ENCODE measurements at regions not wholly inside any gene's neighbourhood (a gene's known extent, or its start where the extent isn't known, plus 50 kb on each side); places are given as distances from the start of the nearest gene placed in this dataset.

DNA sequence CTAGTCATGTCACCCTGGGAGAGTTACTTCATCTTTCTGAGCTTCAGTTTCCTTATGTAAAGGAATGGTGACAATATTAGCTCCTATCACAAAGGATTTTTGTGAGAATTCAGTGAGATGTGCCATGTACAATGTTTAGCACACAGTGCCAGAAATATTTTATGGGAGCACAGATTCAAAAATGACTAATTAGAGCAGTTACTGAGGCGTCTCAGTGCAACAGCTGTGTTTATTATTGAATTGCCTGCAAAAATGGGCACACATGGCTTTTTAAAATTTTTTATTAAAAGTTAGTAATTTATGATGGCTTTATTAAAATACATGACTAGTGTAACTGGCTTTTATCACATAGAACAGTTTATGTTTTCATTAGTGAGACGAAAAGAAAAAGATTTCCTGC lies 134.3 kb upstream of the AHI1 start:
- no peak overlapping the region for H3K27ac ChIP-seq (ENCODE audit: extremely low read depth, low read depth, low read length)
- ChIA-PET POLR2A (no interaction called here), CTCF (interaction anchor here (0.6 to 0.8 kb wide), 2 partner anchors 86 to 1122 kb away, joined by 3 read pairs; no protein-coding TSS in a partner anchor)
- no peaks in the 10 kb centered on the region for H3K4me1 ChIP-seq (ENCODE audit: control insufficient read depth, insufficient read depth, low read length)
- H3K9me3 ChIP-seq (ENCODE audit: control insufficient read depth, insufficient read depth, low read depth, low read length), result no peaks in the 10 kb centered on the region
- H3K36me3 ChIP-seq (ENCODE audit: control insufficient read depth in 2 of 2, insufficient read depth in 1 of 2, low read length in 2 of 2), result no peaks in the 10 kb centered on the region
- H3K4me3 ChIP-seq (ENCODE audit: low read depth, low read length), result no peak overlapping the region
- TF ChIP-seq ZNF174 (tag by site-specific recombination; IDR thresholded peaks at IDR 0.05) (no peak), ZFP37 (tag by site-specific recombination; IDR thresholded peaks at IDR 0.05) (no peak), ZNF366 (tag by site-specific recombination; conservative IDR thresholded peaks at IDR 0.05) (no peak), ZNF610 (tag by site-specific recombination; IDR thresholded peaks at IDR 0.05; ENCODE audit: borderline replicate concordance) (no peak)
- TF ChIP-seq, protein P1, sequence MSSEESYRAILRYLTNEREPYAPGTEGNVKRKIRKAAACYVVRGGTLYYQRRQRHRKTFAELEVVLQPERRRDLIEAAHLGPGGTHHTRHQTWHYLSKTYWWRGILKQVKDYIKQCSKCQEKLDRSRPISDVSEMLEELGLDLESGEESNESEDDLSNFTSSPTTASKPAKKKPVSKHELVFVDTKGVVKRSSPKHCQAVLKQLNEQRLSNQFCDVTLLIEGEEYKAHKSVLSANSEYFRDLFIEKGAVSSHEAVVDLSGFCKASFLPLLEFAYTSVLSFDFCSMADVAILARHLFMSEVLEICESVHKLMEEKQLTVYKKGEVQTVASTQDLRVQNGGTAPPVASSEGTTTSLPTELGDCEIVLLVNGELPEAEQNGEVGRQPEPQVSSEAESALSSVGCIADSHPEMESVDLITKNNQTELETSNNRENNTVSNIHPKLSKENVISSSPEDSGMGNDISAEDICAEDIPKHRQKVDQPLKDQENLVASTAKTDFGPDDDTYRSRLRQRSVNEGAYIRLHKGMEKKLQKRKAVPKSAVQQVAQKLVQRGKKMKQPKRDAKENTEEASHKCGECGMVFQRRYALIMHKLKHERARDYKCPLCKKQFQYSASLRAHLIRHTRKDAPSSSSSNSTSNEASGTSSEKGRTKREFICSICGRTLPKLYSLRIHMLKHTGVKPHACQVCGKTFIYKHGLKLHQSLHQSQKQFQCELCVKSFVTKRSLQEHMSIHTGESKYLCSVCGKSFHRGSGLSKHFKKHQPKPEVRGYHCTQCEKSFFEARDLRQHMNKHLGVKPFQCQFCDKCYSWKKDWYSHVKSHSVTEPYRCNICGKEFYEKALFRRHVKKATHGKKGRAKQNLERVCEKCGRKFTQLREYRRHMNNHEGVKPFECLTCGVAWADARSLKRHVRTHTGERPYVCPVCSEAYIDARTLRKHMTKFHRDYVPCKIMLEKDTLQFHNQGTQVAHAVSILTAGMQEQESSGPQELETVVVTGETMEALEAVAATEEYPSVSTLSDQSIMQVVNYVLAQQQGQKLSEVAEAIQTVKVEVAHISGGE (tag by site-specific recombination; conservative IDR thresholded peaks at IDR 0.05; ENCODE audit: low read depth), result no peak
- TF ChIP-seq, protein P2, sequence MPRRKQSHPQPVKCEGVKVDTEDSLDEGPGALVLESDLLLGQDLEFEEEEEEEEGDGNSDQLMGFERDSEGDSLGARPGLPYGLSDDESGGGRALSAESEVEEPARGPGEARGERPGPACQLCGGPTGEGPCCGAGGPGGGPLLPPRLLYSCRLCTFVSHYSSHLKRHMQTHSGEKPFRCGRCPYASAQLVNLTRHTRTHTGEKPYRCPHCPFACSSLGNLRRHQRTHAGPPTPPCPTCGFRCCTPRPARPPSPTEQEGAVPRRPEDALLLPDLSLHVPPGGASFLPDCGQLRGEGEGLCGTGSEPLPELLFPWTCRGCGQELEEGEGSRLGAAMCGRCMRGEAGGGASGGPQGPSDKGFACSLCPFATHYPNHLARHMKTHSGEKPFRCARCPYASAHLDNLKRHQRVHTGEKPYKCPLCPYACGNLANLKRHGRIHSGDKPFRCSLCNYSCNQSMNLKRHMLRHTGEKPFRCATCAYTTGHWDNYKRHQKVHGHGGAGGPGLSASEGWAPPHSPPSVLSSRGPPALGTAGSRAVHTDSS (tag by site-specific recombination; IDR thresholded peaks at IDR 0.05), result no peak

DNA sequence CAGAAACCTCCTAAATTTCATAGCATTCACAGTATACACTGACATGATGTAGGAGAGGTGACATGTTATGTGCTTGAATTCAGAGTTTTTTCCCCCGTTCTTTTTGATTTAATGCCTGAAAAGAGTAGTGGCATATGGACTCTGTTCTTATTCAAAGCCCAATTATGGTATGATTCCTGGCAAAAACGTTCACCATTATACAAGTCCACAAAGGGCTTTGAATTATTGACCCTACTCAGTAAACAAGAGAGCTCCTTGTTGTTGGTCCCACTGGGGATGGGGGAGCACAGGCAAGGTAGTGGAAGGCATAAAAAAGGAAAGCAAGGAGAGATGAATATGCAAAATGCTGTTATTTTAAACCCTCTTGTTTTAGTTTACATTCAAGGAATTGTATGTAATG lies 136.0 kb upstream of the AHI1 start:
- Histone ChIP-seq H3K36me3 (ENCODE audit: control insufficient read depth in 2 of 2, insufficient read depth in 1 of 2, low read length in 2 of 2) (no peaks in the 10 kb centered on the region), H3K9me3 (ENCODE audit: control insufficient read depth, insufficient read depth, low read depth, low read length) (no peaks in the 10 kb centered on the region), H3K4me1 (ENCODE audit: control insufficient read depth, insufficient read depth, low read length) (no peaks in the 10 kb centered on the region), H3K27ac (ENCODE audit: extremely low read depth, low read depth, low read length) (no peak overlapping the region), H3K4me3 (ENCODE audit: low read depth, low read length) (no peak overlapping the region)
- ChIA-PET POLR2A (no interaction called here), CTCF (interaction anchor here (1.2 kb wide), 1 partner anchor 16 kb away, joined by 4 read pairs; no protein-coding TSS in a partner anchor)
- TF ChIP-seq ZNF24 (tag by site-specific recombination; IDR thresholded peaks at IDR 0.05) (no peak), KLF8 (tag by site-specific recombination; IDR thresholded peaks at IDR 0.05) (no peak), ZNF350 (tag by site-specific recombination; IDR thresholded peaks at IDR 0.05) (no peak), ZNF274 (IDR thresholded peaks at IDR 0.05; ENCODE audit: low read length) (no peak), ZNF274 (tag by site-specific recombination; IDR thresholded peaks at IDR 0.05; ENCODE audit: borderline replicate concordance) (no peak), ZNF776 (tag by site-specific recombination; IDR thresholded peaks at IDR 0.05; ENCODE audit: borderline replicate concordance) (no peak), SCRT2 (tag by site-specific recombination; IDR thresholded peaks at IDR 0.05) (no peak), ZNF76 (tag by site-specific recombination; IDR thresholded peaks at IDR 0.05; ENCODE audit: borderline replicate concordance, low read depth) (no peak), ZNF629 (tag by site-specific recombination; IDR thresholded peaks at IDR 0.05) (no peak), ZNF266 (tag by site-specific recombination; IDR thresholded peaks at IDR 0.05; ENCODE audit: low read depth) (no peak), ZNF514 (tag by site-specific recombination; IDR thresholded peaks at IDR 0.05) (no peak), ZNF623 (tag by site-specific recombination; IDR thresholded peaks at IDR 0.05) (no peak), ZNF549 (tag by site-specific recombination; IDR thresholded peaks at IDR 0.05) (no peak), ZNF561 (tag by site-specific recombination; IDR thresholded peaks at IDR 0.05; ENCODE audit: borderline replicate concordance) (no peak), ZNF626 (tag by site-specific recombination; IDR thresholded peaks at IDR 0.05) (no peak), ZNF354C (tag by site-specific recombination; IDR thresholded peaks at IDR 0.05; ENCODE audit: borderline replicate concordance, low read depth) (no peak), ZEB2 (tag by site-specific recombination; IDR thresholded peaks at IDR 0.05) (no peak)
- TF ChIP-seq, protein P3, sequence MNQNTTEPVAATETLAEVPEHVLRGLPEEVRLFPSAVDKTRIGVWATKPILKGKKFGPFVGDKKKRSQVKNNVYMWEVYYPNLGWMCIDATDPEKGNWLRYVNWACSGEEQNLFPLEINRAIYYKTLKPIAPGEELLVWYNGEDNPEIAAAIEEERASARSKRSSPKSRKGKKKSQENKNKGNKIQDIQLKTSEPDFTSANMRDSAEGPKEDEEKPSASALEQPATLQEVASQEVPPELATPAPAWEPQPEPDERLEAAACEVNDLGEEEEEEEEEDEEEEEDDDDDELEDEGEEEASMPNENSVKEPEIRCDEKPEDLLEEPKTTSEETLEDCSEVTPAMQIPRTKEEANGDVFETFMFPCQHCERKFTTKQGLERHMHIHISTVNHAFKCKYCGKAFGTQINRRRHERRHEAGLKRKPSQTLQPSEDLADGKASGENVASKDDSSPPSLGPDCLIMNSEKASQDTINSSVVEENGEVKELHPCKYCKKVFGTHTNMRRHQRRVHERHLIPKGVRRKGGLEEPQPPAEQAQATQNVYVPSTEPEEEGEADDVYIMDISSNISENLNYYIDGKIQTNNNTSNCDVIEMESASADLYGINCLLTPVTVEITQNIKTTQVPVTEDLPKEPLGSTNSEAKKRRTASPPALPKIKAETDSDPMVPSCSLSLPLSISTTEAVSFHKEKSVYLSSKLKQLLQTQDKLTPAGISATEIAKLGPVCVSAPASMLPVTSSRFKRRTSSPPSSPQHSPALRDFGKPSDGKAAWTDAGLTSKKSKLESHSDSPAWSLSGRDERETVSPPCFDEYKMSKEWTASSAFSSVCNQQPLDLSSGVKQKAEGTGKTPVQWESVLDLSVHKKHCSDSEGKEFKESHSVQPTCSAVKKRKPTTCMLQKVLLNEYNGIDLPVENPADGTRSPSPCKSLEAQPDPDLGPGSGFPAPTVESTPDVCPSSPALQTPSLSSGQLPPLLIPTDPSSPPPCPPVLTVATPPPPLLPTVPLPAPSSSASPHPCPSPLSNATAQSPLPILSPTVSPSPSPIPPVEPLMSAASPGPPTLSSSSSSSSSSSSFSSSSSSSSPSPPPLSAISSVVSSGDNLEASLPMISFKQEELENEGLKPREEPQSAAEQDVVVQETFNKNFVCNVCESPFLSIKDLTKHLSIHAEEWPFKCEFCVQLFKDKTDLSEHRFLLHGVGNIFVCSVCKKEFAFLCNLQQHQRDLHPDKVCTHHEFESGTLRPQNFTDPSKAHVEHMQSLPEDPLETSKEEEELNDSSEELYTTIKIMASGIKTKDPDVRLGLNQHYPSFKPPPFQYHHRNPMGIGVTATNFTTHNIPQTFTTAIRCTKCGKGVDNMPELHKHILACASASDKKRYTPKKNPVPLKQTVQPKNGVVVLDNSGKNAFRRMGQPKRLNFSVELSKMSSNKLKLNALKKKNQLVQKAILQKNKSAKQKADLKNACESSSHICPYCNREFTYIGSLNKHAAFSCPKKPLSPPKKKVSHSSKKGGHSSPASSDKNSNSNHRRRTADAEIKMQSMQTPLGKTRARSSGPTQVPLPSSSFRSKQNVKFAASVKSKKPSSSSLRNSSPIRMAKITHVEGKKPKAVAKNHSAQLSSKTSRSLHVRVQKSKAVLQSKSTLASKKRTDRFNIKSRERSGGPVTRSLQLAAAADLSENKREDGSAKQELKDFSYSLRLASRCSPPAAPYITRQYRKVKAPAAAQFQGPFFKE (tag by site-specific recombination; IDR thresholded peaks at IDR 0.05; ENCODE audit: borderline replicate concordance), result no peak
- TF ChIP-seq, protein P4, sequence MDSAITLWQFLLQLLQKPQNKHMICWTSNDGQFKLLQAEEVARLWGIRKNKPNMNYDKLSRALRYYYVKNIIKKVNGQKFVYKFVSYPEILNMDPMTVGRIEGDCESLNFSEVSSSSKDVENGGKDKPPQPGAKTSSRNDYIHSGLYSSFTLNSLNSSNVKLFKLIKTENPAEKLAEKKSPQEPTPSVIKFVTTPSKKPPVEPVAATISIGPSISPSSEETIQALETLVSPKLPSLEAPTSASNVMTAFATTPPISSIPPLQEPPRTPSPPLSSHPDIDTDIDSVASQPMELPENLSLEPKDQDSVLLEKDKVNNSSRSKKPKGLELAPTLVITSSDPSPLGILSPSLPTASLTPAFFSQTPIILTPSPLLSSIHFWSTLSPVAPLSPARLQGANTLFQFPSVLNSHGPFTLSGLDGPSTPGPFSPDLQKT (IDR thresholded peaks at IDR 0.05; ENCODE audit: borderline replicate concordance, low read depth, low read length), result no peak

Data from HEK293 (cell line).